Muscle of back (tissue), 3 donors: ENCODE measurements at regions not wholly inside any gene's neighbourhood (a gene's known extent, or its start where the extent isn't known, plus 50 kb on each side); places are given as distances from the start of the nearest gene placed in this dataset.

ENCODE experiments used
- DNase-seq, 3 donors: peaks; one replicate each; pipeline versions ENCODE4 v3.0.0 to v3.0.0-alpha.2; 2013

DNA sequence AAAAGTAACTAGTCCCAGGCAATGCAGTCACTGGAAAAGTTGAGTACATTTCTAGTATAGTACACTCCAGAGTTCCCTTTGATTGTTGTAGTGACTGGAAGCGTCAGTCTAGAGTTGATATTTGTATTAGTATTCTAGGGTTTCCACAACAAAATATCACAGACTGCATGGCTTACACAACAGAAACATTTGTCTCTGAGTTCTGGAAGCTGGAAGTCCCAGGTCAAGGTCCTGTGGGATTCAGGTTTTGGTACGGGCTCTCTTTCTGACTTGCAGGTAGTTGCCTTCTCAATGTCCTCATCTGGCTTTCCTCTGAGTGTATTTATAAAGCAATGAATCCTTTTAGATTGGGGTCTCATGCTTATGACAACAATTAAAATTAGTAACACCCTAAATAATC is 1119.1 kb upstream of the PHF14 start:
- no peak for DNase-seq

DNA sequence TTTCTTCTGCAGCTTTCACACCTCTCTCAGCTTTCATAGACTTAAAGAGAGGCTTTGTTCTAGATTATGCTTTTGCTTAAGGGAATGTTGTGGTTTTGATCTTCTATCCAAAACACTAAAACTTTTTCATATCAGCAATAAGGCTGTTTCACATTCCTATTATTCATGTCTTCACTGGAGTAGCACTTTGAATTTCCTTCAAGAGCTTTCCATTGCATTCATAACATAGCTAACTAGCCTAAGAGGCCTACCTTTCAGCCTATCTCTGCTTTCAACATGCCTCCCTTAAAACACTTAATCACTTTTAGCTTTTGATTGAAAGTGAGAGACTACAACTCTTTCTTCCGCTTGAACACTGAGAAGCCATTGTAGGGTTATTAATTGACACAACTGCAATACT is 1117.0 kb upstream of the PHF14 start:
- no peak for DNase-seq

DNA sequence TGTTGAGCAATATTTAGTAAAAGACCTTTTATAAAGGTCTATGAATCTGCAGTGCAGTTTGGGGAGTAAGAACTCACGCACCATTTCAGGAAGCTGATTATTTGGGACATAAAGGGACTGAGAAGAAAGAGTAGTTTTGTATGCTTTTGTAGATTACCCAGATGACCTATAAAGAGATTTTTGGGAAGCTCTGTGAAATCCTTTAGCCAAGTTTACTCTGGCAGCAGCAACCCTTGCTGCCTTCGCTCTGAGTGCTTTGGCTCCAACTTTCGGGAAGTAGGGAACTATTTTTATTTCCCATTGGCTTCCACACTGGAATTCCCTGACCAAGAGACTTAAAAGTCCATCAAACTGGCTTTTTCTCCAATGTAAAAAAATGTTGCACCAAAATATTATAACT is 1110.1 kb upstream of the PHF14 start:
- DNase-seq: peak; percentile 1 to 57 (median 50)

DNA sequence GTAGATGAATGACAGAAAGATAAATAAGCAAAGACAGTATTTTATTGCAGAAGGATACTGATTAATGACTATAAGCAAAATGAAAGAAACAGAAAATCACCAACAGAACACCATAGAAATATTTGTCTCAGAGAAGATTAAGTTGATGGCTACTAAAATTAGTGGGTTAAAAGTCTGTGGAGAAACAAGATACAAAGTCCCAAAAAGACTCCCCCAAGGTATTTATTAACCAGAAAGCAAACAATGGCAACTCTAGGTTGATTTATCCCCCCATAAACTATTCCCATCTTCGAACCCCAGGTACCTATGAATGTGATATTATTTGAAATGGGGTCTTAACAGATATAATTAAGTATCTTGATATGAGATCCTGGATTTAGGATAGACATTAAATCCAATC is 1104.5 kb upstream of the PHF14 start:
- DNase-seq: no peak

DNA sequence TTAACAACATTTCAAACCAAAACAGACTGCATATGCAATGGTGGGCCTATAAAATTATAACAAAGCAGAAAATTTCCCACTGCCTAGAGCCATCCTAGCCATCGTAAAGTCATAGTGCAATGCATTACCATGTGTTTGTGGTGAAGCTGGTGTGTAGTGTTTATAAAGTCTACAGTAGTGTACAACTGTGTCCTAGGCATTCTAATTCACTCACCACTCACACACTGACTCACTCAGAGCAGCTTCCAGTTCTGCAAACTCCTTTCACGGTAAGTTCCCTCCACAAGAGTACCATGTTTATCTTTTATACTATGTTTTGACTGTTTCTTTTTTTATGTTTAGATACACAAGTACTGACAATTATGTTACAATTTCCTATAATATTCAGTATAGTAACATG is 1104.1 kb upstream of the PHF14 start:
- DNase-seq: no peak

DNA sequence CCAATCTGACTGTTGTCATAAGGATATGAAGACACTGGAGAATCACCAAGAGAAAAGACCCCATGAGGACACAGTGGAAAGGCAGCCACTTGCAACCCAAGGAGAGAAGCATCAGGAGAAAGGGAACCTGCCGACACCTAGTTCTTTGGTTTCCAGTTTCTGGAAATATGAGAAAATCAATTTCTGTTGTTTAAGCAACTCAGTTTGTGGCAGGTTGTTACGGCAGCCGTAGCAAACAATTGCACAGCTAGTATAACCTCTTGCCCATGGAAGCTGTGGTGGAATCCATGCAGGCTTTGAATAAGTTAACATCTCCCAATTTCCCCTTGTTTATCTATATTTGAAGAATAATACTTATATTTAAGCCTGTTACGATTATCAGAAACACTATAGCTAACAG is 1103.0 kb upstream of the PHF14 start:
- DNase-seq: no peak

DNA sequence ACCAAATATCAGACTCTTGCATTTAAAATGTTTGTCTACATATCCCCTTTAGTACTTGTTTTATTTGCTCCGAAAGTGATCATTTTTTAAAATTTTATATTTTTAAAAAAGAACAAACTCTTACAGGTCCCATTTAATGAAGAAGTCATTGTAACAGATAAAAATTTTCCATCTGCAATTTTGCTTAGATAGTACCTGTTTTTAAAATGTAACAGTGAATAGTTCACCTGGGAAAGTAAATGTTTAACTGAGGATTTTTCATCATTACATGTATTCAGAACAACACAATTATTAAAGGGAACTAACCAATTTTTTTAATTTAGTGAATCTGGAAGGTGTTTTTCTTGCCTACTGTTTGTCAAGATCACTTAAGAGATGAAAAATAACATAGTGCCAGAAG is 1099.5 kb upstream of the PHF14 start:
- DNase-seq: no peak

DNA sequence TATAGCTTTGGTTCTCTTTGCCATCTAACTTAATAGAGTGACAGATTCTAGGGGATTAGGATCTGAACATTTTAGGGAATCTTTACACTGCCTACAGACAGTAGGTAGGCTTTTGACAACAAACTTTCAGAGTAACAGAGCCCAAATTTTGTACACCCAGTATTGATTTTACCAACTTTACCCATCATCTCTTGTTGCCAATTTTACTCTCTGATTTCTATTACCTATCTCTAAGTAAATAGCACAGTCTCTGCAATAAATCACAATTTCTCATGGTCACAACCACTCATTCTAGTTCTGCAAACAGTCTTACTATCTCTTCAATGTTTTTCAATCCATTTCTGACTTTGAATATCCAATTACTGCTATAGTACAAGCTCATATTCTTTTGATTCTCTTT is 1097.6 kb upstream of the PHF14 start:
- no peak for DNase-seq

DNA sequence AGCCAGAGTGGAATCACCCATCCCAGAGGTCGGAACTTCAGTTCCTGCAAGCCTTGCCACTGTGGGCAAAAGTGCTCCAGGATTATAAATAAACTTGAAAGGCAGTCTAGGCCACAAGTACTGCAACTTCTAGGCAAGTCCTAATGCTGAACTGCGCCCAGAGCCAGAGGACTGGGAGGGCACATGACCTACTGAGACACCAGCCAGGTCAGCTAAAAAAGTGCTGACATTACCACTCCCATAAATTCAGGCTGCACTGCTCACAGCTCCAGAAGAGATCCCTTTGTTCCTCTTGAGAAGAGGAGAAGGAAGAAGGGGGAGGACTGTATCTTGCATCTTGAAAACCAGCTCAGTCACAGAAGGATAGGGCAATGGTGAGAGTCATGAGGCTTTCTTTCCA is 1084.1 kb upstream of the PHF14 start:
- DNase-seq: no peak

DNA sequence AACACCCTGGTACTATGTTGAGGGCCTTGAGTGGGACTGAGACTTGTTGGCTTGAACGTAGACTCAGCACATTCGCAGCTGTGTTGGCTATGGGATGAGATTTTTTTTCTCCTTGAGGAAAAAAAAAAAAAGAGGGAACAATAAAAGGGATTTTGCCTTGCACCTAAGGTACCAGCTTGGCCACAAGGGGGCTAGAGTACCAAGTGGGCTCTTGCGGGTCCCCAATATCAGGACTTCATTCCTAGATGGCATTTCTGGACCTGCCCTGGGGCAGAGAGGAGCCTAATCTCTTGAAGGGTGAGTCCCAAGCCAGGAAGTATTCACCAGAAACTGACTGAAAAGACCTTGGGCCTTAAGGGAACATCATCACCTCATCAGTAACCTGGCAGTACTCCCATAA is 1083.6 kb upstream of the PHF14 start:
- DNase-seq: no peak

DNA sequence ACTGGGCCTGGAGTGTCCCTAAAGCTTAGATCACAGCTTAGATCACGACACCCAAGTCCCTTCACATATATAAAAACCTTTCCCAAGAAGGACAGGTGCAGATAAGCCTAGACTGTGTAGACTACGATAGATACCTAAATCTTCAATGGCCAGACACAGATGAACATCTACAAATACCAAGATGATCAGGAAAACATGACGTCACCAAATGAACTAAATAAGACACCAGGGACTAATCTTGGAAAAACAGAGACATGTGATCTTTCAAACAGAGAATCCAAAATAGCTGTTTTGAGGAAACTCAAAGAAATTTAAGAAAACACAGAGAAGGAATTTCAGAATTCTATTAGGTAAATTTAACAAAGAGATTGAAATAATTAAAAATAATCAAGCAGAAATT is 1082.6 kb upstream of the PHF14 start:
- DNase-seq: no peak

DNA sequence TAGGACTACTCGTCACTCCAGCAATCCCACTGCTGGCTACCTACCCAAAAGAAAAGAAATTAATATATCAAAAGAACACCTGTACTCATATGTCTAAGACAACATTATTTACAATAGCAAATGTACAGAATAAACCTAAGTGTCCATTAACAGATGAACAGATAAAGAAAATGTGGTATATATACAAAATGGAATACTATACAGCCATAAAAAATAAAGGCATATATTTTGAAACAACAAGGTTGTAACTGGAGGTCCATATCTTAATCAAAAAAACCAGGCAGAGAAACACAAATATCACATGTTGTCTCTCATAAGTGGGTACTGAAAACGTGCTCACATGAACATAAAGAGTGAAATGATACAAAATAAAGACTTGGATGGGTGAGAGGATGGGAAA is 1073.3 kb upstream of the PHF14 start:
- DNase-seq: no peak

DNA sequence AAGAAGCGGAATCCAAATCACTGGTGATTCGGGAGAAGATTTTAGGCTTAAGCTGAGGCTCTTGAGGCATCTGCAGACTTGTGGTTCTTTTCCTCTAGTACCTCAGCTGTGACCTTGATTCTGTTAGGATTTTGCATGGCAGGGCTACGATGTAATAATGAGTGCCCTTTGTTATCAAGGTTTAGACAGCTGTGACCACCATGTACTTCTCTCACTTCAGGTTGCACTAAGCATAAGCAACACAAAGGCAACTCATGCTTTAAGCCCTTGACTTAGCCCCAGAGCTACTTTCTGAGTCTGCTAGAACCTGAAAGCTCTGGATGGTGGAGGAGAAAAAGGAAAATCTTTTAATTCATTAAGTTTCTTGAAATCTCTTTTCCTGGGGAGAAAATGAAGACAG is 1052.3 kb upstream of the PHF14 start:
- DNase-seq: no peak

DNA sequence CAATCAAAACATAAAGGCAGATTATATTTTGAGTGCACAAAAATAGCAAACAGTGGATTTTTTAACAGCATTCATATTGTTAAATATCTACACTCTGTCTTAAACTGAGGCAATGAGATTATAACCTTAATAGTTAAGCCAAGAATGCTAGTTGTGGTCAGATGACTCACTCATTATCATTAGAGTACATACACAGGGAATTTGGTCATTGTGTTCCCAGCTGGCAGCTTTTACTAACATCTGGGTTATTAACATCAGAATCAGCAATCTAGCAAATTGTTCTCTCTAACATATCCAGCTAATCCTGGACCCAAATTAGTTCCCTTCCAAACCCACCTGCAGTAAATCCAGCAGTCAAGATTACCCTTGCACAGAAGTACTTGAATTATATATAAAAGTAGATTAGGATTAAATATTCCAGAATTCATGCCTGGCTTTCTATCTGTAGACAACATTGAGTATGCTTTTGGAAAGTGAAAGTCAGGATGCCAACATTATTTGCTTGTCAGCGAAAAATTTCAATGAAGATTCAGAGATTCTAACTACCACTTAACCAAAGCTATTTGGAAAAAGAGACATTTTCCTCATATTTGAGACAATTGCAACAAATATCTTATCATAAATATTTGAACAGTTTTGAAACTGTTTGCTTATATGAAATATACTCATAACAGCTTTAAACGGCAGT is 1035.6 kb upstream of the PHF14 start:
- DNase-seq: no peak

DNA sequence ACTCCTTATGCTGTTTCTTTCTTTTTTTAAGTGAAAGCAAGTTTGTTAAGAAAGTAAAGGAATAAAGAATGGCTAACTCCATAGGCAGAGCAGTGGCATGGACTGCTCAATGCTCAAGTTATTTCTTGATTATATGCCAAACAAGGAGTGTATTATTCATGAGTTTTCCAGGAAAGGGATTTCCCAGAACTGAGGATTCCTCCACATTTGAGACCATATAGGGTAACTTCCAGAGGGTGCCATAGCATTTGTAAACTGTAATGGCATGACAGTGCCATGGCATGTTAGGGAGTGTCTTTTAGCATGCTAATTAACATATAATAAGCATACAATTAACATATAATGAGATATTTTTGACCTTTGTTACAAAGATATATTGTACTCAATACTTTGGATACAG is 1034.5 kb upstream of the PHF14 start:
- no peak for DNase-seq

DNA sequence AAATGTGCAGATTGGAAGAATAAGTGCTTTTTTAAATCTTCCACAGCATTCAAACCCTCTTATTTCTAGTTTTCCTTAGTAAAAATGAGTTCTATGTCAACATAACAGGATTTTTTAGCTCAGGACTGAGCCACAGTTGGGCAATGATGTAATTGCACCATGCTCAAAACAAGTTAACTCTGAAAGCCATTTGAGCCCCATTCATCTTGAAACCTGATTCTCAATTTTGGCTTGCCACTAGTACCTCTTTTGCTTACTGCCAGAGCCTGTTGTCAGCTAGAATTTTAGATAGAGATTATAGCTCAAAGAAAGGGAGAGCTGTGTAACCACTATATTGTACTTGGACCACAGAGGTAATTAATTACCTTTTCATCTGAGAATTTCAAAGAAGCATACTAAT is 1028.5 kb upstream of the PHF14 start:
- DNase-seq: no peak

DNA sequence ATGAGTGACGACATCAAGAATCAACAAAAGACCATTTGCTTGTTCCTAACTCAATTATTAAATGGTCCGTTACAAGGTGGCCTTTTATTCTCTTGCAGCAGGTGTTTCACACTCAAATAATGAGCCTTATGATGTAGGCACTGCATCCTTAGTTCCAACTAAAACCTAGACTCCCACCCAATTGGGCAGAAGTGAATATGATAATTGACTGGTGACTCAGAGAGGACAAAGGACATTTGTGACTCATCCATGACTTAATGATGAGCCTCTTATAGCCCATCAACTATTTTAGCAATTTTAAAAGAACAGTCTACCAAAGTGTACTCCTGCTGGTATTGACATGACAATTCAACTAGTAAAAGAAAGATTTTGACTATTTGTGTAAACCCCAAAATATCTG is 1027.8 kb upstream of the PHF14 start:
- DNase-seq: no peak

DNA sequence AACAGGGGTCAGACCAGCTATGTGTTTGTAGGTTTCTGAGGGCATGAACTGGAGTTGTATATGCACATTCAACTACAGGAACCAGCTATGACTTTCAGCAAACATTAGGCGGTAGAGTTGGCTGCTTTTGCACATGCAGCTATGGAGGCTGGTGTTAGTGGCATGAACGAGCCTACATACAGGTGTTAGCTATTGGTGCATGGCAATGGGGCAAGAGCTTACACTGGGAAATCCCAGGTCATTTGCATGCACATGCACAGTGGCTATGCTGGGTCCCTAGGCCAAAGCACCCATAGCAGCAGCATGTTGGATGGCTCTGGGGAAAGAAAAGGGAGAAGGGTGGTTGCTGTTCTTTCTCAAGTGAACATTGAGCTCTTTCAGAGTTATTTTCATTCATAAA is 1018.5 kb upstream of the PHF14 start:
- no peak for DNase-seq

DNA sequence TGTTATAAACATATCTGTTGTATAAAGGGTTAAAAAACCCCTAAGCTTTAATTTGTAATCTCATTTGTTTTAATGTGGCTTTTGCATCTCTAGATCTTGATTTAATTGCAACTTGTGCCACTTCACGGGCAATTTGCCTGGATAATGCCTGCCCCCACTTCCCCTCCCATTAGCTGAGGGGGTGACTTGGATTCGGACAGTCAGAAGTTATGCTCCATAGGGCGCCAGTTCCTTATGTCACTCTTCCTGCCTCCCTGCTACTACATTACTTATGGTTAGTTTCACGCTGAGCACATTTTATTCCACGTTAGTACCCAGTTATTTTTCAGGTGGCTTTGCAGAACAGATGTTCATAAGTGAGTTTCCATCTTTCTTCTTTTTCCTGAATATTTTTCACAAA is 1015.2 kb upstream of the PHF14 start:
- DNase-seq: no peak

DNA sequence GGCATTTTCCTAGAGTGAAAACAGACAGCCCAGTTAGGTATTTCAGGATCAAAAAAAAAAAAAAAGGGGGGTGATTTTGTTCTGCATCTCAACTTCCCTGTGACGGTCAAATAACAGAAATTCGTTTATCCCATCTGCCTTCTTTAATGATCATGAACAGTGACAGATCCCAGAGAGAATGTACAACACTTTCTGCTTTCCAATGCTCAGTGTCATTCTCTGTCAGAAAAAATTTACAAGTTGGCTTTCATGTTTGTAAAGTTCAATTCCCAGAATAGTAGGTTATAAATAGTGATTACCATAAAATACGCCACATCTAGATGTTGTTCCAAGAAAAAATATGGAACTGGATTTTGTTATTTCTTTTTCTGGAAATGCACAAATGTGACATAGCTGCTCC is 1013.2 kb upstream of the PHF14 start:
- peak in 1 of 3 donors; percentile 10 for DNase-seq

DNA sequence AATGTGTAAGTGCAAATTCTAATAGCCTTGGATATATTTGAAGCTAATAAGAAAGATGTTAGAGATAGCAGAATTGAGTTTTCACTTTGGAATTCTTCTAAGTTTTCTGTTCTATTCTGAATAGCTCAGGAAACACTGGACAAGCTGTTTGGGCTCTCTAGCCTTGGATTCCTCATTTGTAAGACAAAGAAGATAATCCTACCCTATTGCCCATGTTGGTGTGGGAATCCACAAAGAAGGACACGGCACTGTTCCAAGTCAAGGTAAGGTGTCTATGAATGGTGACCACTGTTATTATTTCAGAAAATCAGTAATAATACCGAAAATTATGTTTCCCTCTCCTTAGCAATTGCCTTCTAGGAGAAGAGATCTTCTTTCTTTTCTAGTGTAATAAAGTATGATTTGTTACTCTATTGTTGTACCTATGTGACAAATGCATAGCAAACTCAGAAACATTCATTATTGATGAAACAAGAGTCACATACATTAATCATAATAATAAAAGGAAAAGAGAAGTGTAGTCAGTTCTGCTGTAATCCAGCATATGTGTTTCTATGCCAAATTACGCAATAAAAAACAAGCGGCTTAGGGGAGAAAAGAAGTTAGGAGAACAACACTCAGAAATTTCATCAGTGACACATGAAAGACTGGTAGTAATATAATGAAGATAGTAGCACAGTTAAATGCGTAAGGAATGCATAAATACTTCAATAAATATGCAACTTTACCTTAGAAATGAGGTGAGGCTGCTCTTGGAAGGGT is 1012.3 kb upstream of the PHF14 start:
- no peak for DNase-seq

DNA sequence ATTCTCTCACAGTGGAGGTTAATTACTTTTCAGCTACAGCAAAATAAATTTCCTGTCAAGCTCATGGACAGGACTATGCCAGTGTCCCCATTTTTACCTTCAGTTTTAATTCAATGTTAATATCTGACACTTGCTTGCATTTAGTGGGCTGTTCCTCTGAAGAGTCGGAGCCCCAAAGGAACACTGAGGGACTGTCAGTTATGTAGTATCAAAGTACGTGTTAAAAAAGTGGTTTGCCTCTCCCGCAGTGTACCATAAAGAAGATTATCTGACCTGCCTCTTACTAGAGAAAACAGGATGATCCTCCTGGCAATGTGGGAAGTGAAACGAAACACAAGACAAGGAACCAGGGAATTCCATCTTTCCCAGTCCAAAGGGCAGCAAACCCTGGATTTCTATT is 1010.9 kb upstream of the PHF14 start:
- no peak for DNase-seq

DNA sequence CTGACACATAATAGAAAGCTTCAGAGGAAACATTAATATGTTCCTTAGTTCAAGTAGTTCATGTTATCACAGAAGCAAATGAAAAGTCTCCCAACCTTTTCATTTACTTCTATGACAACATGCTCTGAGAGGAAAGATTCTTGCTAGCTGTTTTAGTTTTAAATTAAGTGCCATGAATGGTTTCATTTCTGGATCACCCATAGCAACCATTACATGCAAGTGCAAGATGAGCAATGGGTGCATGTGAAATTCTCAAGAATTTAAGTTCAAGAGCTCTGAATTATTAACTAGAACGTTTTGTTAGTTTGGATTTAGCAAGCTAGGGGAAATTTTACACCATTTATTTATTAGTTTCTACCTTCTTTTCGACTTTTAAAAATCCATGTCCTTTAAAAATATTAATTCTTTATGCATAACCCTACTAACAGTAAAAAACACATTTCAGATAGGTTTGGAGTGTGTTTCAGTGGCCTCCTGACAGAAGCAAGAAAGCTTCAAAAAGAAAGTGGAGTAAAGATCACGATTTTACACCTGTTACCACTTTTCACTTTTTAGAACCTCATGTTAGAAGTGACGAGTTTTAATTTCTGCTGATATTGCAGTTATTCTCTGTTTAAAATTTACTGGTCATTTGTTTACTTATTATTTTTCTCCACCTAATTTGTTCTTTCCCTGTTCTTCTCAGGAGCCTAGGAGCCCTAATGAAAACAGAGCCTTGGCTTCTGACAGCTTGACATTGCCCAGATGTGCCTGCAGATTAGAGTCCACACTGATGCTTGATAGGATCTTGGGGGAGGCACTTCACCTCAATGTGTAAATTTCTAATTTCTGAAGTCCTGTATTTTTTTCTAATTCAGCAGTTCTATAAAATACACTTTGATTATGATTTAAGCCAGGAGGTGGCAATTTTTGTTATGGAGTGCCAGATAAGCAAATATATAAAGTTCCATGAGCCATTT is 995.3 kb upstream of the PHF14 start:
- DNase-seq: no peak
